IPS-18a (cell line): ENCODE measurements at regions not wholly inside any gene's neighbourhood (a gene's known extent, or its start where the extent isn't known, plus 50 kb on each side); places are given as distances from the start of the nearest gene placed in this dataset.
"Not testable (repeated sequence)": the region's sequence is repeated elsewhere in the genome, so short reads cannot be mapped to it uniquely, and the experiment has no call there.

Experiments used
- H3K27ac ChIP-seq: one replicate; pipeline ENCODE4 v1.5.1; 2013; ENCODE audit warnings: low read length
- H3K27me3 ChIP-seq: one replicate; pipeline ENCODE4 v1.6.1; 2013; ENCODE audit warnings: mild to moderate bottlenecking, low read length; ENCODE audit not compliant: control insufficient read depth, insufficient read depth
- H3K36me3 ChIP-seq: one replicate; pipeline ENCODE4 v1.6.1; 2013; ENCODE audit warnings: low read depth, low read length; ENCODE audit not compliant: control insufficient read depth
- H3K4me1 ChIP-seq: one replicate; pipeline ENCODE4 v1.6.1; 2013; ENCODE audit warnings: low read depth, low read length; ENCODE audit not compliant: control insufficient read depth
- H3K4me3 ChIP-seq: one replicate; pipeline ENCODE4 v1.5.1; 2013; ENCODE audit warnings: low read length
- H3K9ac ChIP-seq: one replicate; pipeline ENCODE4 v1.6.1; 2013; ENCODE audit warnings: mild to moderate bottlenecking, low read length, moderate library complexity
- H3K9me3 ChIP-seq: one replicate; pipeline ENCODE4 v1.6.1; 2013; ENCODE audit warnings: low read depth, low read length; ENCODE audit not compliant: control insufficient read depth

DNA sequence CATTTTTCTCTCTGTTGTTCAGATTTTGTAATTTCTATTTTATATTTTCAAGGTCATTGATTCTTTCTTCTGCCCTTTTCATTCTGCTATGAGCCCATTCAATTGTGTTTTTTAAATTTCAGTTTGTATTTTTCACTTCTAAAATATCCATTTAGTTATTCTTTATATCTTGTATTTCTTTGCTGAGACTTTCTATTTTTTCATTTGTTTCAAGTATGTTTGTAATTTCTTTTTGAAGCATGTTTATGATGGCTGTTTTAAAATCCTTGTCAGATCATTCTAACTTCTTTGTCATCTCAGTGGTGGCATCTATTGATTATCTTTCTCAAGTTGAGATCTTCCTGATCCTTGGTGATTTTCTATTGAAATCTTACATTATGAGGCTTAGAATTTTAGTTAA, 157.2 kb upstream of the USP9X start:
- Histone ChIP-seq H3K27me3 (no peaks in the 10 kb centered on the region), H3K4me3 (no peak overlapping the region), H3K27ac (no peak overlapping the region), H3K9me3 (peaks cover 4% of the 10 kb centered on the region), H3K36me3 (no peaks in the 10 kb centered on the region), H3K9ac (no peak overlapping the region), H3K4me1 (peaks cover under 1% of the 10 kb centered on the region)

DNA sequence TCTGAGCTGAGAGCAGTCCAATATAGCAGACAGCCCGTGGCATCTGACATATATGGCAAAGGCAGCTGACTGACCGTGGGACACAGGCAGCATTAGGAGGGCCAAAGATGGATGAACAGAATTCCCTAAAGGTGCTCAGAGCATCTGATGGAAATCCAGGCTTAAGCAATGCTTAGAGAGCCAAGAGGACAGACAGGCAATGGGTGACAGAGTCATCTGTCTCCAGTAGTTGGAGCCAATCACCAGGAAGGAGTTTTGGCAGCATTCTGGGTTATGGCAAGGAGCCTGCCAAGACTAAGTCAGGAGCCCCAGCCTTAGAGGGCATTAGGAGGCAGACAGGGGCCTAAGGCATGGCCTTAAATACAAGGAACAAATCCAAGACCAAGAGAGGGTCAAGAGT, 153.3 kb upstream of the USP9X start:
- Histone ChIP-seq H3K27ac (no peak overlapping the region), H3K4me3 (no peak overlapping the region), H3K9me3 (peaks cover 4% of the 10 kb centered on the region), H3K27me3 (no peaks in the 10 kb centered on the region), H3K4me1 (peaks cover 12% of the 10 kb centered on the region), H3K9ac (no peak overlapping the region), H3K36me3 (no peaks in the 10 kb centered on the region)

DNA sequence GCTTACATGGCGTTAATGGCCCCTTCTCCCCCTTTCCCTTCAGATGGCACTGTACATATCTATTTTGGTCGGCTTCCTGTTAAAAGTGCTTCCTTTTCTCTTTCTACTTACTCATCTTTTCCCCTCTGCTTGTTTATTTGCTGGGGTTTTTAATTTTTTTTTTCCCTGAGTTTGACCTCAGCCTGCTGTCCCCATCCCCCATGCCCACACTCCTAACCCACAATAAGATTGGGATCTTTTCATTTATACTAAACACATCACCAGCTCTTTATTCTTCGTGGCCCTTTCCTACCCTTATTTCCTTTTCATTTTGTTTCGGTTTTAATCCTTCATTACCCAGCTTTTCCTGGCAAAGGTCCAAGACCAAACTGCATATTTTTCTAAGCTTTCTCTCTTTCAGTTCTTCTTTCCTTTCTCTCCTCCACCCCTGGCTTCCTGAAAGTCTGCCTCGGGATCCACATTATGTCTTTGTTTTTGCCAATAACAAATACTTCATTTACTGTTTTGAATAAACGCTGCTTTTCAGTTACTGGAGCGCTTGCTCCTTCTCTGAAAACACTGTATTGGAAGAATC, 152.0 kb upstream of the USP9X start:
- Histone ChIP-seq H3K9ac (no peak overlapping the region), H3K4me1 (peaks cover 12% of the 10 kb centered on the region), H3K27ac (no peak overlapping the region), H3K9me3 (peaks cover 3% of the 10 kb centered on the region), H3K27me3 (no peaks in the 10 kb centered on the region), H3K4me3 (no peak overlapping the region), H3K36me3 (no peaks in the 10 kb centered on the region)

DNA sequence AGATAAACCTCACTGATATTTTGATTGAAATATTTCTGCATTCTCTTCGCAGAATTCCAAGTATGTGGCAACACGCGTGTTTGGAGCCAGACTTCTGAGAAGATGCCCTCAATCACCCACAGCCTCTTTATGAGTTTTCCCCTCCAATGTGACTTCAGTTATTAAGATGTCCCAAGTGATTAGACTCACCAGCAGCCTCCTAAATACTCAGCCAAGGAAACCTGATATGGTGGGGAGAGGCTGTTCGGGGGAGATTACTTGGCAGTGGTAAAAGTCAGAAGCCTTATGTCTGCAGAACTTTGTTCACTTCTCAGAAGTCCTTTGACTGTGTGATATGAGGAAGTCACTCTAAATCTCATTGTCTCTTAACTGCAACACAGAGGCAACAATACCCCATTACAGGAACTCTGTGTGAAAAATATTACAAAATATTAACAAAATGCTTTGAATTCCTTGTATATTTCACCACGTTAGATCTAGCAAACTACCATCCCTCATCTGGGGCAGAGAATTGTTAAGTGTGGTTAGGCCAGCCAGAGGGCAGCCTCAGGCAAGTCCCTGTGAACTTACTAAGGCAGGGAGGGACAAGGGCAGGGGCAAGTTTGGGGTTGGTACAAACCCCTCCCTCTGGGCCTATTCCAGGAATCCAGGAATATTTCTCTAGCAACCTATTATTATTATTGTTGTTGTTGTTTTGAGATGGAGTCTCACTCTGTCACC, 151.4 kb upstream of the USP9X start:
- H3K36me3 ChIP-seq, result no peaks in the 10 kb centered on the region
- peaks cover 12% of the 10 kb centered on the region for H3K4me1 ChIP-seq
- no peak overlapping the region for H3K4me3 ChIP-seq
- H3K27me3 ChIP-seq, result no peaks in the 10 kb centered on the region
- no peaks in the 10 kb centered on the region for H3K9me3 ChIP-seq
- no peak overlapping the region for H3K27ac ChIP-seq
- H3K9ac ChIP-seq, result no peak overlapping the region

DNA sequence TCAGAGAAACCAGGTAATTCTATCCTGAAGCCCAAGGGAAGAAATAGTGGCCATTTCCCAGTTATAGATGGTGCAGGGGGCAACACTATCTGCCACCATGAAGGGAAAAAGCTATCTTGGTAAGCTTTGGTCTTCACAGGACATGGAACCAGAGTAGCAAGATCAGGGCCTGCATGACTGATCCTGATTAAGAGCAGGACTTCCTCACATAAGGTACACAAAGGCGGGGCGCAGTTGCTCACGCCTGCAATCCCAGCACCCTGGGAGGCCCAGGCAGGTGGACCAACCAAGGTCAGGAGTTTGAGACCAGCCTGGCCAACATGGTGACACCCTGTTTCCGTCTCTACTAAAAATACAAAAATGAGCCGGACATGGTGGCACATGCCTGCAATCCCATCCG, 148.4 kb upstream of the USP9X start:
- Histone ChIP-seq H3K27me3 (no peaks in the 10 kb centered on the region), H3K9me3 (no peaks in the 10 kb centered on the region), H3K9ac (no peak overlapping the region), H3K4me3 (no peak overlapping the region), H3K4me1 (peaks cover 12% of the 10 kb centered on the region), H3K27ac (no peak overlapping the region), H3K36me3 (no peaks in the 10 kb centered on the region)

DNA sequence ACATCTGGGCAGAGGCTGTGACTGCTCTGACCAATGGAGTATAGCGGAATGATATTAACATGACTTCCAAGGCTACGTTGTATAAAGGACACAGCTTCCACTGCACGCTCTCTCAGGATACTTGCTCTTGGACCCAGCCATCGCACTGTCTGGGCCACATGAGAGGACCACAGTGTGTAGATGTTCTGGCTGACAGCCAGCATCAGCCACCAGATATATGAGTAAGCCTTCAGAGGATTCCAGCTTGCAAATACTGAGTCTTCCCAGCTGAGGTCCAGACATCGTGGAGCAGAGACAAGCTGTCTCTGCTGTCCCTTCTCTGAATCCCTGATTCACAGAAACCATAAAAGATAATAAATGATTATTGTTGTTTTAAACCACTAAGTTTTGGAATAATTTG, 146.8 kb upstream of the USP9X start:
- Histone ChIP-seq H3K9ac (no peak overlapping the region), H3K27ac (no peak overlapping the region), H3K36me3 (no peaks in the 10 kb centered on the region), H3K27me3 (no peaks in the 10 kb centered on the region), H3K4me1 (peaks cover 7% of the 10 kb centered on the region), H3K9me3 (no peaks in the 10 kb centered on the region), H3K4me3 (no peak overlapping the region)

DNA sequence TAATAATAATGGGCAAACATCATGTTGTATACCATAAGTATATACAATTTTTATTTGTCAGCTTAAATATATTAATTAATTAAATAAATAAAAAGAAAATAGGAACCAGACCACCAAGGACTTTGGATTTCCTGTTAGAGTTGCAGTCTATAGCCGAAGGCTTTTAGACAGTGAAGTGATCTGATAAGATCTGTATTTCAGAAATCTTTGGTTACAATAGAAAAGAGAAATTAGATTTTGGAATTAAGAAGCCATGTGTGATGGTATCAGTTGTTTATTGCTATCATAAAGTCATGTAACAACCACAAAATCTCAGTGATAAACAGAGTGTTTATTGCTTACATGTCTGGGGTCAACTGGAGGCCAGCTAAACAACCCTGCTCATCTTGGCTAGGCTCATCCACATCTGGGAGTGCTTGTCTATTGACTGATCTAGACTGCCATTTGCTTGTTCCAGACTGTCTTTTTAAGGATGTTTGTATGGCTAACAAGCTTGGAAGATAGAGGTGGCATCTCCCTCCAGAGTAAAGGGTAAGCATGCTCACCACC, 142.1 kb upstream of the USP9X start:
- Histone ChIP-seq H3K9me3 (no peaks in the 10 kb centered on the region), H3K27ac (no peak overlapping the region), H3K4me3 (no peak overlapping the region), H3K36me3 (no peaks in the 10 kb centered on the region), H3K27me3 (no peaks in the 10 kb centered on the region), H3K9ac (no peak overlapping the region), H3K4me1 (no peaks in the 10 kb centered on the region)

DNA sequence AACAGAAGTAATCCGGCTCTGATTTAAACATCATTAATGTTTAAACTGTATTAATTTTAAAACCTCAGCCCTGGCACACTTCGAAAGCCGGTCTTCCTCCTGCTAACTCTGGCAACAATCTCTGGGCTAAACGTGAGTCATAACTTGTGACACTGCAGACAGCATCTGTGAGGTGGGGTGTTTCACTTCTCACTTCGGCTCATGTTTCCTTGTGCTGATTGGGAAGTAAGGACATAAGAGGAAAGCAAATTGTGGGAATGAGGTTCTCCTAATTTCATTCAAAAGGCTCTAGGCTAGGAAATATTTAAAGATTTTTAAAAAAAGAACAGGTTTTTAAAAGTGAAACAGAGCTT, 139.9 kb upstream of the USP9X start:
- Histone ChIP-seq H3K9me3 (no peaks in the 10 kb centered on the region), H3K27ac (no peak overlapping the region), H3K27me3 (no peaks in the 10 kb centered on the region), H3K4me3 (no peak overlapping the region), H3K9ac (no peak overlapping the region), H3K36me3 (no peaks in the 10 kb centered on the region), H3K4me1 (peaks cover 9% of the 10 kb centered on the region)

DNA sequence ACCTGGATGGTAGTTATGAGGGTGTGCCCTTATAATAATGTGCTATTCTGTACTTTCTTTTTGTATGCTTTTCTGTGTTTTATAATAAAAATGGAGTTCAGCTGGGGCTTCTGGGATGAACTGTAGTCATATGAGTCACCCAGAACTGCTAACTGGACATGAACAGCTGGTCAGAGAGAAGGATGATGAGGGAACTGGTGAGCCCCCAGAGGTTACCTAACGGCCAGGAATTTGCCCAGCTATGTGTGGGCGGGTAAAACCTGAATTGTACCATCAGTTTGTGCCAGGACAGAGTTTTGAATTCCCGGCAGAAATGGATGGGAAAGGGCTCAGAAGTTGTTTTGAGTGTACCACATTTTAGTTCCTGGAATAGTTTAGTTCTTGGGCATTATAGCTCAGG, 138.0 kb upstream of the USP9X start:
- H3K27me3 ChIP-seq, result no peaks in the 10 kb centered on the region
- no peak overlapping the region for H3K27ac ChIP-seq
- H3K36me3 ChIP-seq, result no peaks in the 10 kb centered on the region
- peaks cover 21% of the 10 kb centered on the region for H3K4me1 ChIP-seq
- H3K9me3 ChIP-seq, result no peaks in the 10 kb centered on the region
- no peak overlapping the region for H3K4me3 ChIP-seq
- no peak overlapping the region for H3K9ac ChIP-seq

DNA sequence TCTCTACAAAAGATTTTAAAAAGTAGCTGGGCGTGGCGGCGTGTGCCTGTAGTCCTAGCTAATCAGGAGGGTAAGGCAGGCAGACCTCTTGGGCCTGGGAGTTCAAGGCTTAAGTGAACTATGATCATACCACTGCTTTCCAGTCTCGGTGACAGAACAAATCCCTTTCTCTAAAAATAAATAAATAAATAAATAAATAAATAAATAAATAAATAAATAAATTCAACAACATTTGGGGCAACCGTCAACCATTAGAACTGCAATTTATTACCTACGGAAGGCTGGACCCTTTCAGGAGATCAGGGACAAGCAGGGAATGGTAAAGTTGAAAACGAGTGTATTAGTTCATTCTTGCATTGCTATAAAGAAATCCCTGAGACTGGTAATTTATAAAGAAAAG, 136.2 kb upstream of the USP9X start:
- Histone ChIP-seq H3K27me3 (no peaks in the 10 kb centered on the region), H3K9ac (no peak overlapping the region), H3K4me1 (peaks cover 21% of the 10 kb centered on the region), H3K36me3 (no peaks in the 10 kb centered on the region), H3K9me3 (no peaks in the 10 kb centered on the region), H3K4me3 (no peak overlapping the region), H3K27ac (no peak overlapping the region)

DNA sequence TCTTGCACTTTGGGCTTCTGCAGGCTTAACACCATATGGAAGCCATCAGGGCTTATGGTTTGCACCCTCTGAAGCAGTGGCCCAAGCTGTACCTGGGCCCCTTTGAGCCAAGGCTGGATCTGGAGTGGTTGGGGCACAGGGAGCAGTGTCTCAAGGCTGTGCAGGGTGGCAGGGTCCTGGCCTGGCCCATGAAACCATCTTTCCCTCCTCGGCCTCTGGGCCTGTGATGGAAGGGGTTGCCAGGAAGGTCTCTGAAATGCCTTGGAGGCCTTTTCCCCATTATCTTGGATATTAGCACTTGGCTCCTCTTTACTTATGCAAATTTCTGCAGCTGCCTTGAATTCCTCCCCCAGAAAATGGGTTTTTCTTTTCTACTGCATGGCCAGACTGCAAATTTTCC, 134.7 kb upstream of the USP9X start:
- Histone ChIP-seq H3K27ac (peak overlapping the region; percentile 38), H3K4me1 (peaks cover 21% of the 10 kb centered on the region), H3K27me3 (no peaks in the 10 kb centered on the region), H3K9ac (no peak overlapping the region), H3K4me3 (peak overlapping the region; percentile 36), H3K36me3 (no peaks in the 10 kb centered on the region), H3K9me3 (no peaks in the 10 kb centered on the region)

DNA sequence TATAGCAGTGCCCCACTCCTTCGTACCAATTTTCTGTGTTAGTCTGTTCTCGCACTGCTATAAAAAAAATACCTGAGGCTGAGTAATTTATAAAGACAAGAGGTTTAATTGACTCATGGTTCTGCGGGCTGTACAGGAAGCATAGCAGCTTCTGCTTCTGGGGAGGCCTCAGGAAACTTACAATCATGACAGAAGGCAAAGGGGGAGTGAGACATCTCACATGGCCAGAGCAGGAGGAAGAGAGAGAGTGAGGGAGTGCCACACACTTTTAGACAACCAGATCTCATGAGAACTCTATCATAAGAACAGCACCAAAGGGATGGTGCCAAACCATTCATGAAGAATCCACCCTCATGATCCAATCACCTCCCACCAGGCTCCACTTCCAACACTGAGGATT, 133.8 kb upstream of the USP9X start:
- Histone ChIP-seq H3K4me3 (peak overlapping the region; percentile 36), H3K27ac (peak overlapping the region; percentile 43), H3K4me1 (peaks cover 21% of the 10 kb centered on the region)
- not testable (repeated sequence) for H3K9me3 ChIP-seq, H3K36me3 ChIP-seq, H3K9ac ChIP-seq, H3K27me3 ChIP-seq
